GDM1 (cell line): ENCODE measurements at regions not wholly inside any gene's neighbourhood (a gene's known extent, or its start where the extent isn't known, plus 50 kb on each side); places are given as distances from the start of the nearest gene placed in this dataset.
A peak's percentile ranks its signal among the peaks of the same experiment; 100 is the strongest.
"Not testable (repeated sequence)": the region's sequence is repeated elsewhere in the genome, so short reads cannot be mapped to it uniquely, and the experiment has no call there.

Experiments
- DNase-seq: peaks from one replicate; lab custom pipeline; 2025; lab: John Stamatoyannopoulos, UW

- no peak for DNase-seq
Observed at GRCh38 chr5:36478646-36479317, 127.6 kb upstream of the SLC1A3 start.

GRCh38 chr5:36481454-36482120, 124.8 kb upstream of the SLC1A3 start:
- DNase-seq = no peak

- no peak for DNase-seq
Observed at GRCh38 chr5:36482812-36483211, 123.6 kb upstream of the SLC1A3 start.

- no peak for DNase-seq
Observed at GRCh38 chr5:36489505-36489904, 116.9 kb upstream of the SLC1A3 start.

DNA sequence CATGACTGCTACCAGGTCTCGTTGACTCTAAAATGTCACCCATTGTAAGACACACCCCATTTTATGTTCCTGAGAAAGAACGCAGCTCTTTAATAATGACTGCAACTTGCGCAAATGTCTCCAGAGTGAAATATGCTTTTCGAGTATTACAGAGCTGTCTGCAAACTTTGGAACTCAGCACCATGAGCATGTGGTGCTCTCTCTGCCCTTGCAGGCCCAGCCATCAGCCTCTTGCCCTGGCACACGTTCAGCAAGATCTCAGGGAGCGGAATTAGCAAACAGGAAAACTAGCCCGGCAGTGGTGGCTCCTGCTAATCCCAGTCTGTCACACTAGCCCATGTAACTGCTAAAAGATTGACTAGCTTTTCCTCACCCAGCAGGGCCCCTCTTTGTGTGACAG, 114.5 kb upstream of the SLC1A3 start:
- no peak for DNase-seq

- no peak for DNase-seq
Observed at GRCh38 chr5:36492984-36493654, 113.3 kb upstream of the SLC1A3 start.

DNA sequence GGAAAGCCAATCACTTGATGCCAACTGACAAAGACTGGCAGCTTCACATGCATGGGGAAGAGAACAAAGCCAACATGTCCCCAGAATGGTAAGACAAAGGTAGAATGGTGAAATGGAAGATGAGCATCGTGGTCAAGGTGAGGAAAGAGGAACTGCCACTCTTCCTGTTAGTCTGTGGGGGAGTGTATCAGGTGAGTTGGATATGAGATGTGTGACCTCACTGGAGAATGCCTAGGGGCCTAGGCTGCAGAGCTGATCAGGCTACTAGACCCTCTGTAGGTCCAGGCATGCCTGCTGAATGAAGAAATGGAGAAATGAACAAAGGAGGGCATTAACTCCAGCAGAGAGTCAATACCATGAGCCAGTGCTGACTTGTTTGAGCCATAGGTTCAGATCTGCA, 112.4 kb upstream of the SLC1A3 start:
- DNase-seq = no peak

DNA sequence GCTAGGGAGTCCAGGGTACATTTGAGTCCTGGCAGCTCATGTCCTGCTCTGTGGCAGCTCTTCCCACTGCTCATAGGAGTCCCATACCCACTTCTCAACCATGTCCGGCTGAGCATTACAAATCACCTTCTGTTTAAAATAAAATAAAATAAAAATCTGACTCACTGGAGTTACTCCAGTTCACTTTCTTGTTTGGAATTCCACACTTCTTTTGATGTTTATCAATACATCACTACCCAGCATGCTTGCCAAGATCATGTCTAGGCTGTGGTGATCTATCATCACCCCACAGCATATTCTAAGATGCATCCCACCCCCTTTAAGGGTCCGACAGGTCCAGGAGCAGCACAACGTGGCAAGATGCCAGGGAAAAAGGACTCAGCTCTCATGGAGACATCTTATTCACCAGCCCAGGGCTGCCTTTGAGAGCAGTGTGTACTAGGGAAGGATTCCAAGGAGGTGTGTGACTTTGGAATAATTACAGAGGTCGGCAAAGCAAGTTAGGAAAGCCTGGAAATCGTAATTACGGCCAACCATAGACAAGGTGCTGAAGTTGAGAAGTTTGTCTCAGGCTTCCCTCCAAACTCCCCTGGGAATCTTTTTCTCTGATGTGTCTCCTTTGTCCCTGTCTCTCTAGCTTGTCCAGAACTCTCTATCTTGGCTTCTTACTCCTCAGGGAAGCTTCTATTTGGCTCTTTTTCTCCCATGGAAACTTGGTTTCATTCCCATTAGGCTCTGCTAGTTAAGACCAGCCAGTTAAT, 111.4 kb upstream of the SLC1A3 start:
- DNase-seq = no peak

DNA sequence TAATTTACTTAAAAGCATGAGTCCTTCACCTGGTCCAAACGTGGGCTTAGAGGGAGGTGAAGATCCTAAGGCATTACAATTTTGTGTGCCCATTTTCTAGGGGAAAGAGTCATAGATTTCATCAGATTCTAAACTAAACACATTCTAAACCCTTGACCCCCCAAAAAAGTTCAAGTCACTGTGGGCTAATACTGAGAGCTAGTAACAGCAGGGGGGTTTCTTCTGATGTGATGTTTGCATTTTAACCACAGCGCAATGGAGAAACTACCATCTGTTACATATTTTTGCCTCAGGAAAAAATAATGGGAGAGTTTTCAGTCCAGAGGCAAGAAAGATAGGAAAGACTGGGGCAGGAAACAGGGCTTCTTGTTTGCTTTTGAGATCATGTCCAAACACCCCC, 110.8 kb upstream of the SLC1A3 start:
- no peak for DNase-seq

DNA sequence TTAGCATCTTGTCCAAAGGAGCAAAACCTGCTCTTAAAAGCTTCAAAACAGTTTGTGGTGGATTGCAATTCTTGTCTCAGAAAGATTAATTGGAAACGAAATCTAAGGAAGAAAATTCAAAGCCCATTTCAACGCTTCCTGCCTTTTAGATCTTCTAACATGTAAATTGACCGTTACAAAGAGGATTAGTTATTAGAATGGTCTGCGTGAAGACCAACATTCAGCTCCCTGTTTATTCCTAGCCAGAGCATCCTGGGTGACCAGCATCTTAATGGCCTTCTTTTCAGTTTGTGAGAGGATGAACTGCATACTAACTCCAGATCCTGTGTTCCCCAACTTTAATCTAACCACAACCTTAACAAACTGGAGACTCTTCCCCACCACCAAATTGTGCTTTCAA, 109.9 kb upstream of the SLC1A3 start:
- no peak for DNase-seq

DNA sequence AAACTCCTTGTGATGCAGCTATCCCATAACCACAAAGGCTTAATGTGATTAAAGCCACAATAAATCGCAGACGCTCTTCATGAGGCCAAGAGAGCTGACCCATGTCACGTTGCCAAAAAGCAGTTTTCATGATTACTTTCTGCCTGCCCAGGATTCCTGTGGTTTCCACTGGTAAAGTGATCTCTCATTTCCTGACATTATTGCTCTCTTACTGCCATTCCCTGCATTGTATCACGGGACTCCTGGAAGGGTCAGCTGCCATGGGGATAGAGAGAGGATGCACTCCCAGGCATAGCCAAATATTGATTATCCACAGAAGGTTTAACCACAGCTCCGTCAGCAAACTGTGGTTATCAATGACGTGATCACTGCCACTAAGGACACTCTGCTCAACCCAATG, 103.8 kb upstream of the SLC1A3 start:
- DNase-seq = no peak

DNA sequence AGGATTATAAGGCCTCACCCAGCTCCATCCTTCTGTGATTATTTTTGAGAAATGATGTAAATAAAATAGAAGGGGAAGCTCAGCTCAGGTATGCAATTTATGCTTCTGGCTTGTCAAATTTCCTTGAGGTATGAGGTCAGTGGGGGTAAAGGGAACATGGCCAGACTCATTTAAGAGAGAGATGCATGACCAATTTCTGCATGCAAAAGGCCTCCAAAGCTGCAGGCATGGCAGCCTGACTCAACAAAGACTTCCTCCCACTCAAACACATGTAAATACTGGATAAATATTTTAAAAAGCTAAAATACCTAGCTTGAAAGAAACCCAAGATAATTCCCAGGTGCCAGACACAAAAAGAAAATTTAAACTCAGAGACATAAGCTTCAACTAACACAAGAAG, 101.4 kb upstream of the SLC1A3 start:
- DNase-seq = no peak

DNA sequence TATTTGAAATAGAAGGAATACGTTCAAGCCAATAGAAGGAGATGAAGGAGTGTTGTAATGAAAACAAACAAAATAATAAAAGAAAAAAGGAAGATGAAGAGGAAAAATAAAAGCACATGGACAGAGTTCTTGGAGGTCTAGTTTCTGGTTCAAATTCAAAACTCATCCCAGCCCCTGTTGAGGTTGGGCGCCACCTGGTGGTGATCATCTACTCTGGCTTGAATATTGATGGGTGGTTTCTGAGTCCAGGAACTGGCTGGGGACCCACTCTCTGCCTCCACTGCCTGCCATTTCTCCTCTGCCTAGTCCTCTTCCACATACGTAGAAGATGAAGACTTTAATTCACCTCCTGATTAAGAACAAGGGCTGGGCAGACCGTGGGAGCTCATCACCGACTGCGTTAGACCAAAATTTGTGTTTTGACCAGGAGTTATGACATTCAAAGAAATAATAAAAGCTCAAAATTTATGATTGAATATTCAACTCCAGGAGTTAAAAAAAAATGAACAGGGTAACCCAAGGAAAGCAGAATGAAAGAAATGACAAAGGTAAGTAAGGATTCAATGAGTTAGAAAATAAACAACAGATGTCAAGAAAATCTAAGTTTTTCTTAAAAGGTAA, 99.0 kb upstream of the SLC1A3 start:
- DNase-seq = peak; percentile 44

DNA sequence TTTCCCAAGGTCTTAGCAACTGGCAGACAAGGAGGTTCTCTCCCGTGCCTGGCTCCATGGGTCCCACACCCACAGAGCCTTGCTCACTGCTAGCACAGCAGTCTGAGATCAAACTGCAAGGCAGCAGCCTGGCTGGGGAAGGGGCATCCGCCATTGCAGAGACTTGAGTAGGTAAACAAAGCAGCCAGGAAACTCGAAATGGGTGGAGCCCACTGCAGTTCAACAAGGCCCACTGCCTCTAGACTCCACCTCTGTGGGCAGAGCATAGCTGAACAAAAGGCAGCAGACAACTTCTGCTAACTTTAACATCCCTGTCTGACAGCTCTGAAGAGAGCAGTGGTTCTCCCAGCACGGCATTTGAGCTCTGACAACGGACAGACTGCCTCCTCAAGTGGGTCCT, 98.1 kb upstream of the SLC1A3 start:
- not testable (repeated sequence) for DNase-seq

GRCh38 chr5:36513647-36514046, 92.8 kb upstream of the SLC1A3 start:
- not testable (repeated sequence) for DNase-seq

GRCh38 chr5:36519881-36520280, 86.5 kb upstream of the SLC1A3 start:
- no peak for DNase-seq

DNA sequence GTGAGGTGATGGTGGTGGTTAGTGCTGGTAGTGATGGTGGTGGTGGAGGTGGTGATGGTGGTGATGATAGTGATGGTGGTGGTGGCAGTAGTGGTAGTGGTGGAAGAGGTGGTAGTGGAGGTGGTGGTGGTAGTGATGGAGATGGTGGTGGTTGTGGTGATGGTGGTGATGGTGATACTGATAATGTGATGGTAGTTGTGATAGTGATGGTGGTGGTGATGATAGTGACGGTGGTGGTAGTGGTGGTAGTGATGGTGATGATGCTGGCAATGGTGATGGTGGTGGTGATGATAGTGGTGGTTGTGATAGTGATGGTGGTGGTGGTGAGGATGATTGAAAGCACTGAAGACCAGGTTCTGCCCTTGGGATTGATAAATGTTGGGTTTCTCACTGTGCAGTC, 85.2 kb upstream of the SLC1A3 start:
- no peak for DNase-seq

- DNase-seq = no peak
Observed at GRCh38 chr5:36521838-36522745, 84.3 kb upstream of the SLC1A3 start.

GRCh38 chr5:36522746-36523065, 83.7 kb upstream of the SLC1A3 start:
- DNase-seq = no peak

DNA sequence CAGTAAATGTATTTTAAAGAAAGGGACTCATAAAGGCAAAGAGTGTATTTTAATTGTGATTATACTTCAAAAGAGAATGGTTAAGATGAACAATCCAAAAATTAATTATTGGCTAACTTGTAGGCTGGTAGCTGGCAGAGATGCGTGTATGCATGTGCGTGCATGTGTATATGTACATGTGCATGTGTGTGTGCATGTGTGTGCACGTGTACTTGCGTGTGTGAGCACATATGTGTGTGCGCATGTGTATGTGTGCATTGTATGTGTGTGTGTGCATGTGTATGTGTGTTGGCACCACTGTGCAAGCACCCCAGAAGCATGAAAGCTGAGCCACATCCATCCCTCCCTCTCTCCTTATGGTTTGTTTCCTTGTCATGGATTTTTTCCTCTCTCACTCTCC, 83.0 kb upstream of the SLC1A3 start:
- no peak for DNase-seq

DNA sequence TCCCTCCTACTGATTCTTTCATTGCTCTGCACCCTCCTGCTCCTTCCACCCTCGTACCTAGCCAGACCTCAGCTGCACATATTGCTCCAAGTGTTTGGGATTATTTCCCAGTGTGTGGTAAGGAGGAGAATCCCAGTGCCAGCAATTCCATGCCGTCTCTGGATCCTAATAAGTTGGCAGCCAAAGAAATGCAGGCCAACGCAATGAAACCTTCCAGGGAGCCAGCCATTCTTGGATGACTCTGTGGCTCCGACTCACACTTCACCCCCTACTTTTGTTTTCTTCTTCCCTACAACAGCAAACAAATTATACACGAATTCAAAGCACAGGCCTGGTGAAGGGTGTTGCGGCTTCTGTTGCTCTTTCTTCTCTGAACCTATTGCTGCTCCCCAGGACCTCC, 82.5 kb upstream of the SLC1A3 start:
- no peak for DNase-seq
